Hematopoietic multipotent progenitor cell treated with erythropoietin and hydrocortisone succinate and interleukin-3 and kit ligand, for 8 days (in vitro differentiated cells): ENCODE measurements at regions not wholly inside any gene's neighbourhood (a gene's known extent, or its start where the extent isn't known, plus 50 kb on each side); places are given as distances from the start of the nearest gene placed in this dataset.
"Not testable (repeated sequence)": the region's sequence is repeated elsewhere in the genome, so short reads cannot be mapped to it uniquely, and the experiment has no call there.

ENCODE experiments used
- DNase-seq: peaks from one replicate; pipeline ENCODE4 v3.0.0-alpha.2; 2015

DNA sequence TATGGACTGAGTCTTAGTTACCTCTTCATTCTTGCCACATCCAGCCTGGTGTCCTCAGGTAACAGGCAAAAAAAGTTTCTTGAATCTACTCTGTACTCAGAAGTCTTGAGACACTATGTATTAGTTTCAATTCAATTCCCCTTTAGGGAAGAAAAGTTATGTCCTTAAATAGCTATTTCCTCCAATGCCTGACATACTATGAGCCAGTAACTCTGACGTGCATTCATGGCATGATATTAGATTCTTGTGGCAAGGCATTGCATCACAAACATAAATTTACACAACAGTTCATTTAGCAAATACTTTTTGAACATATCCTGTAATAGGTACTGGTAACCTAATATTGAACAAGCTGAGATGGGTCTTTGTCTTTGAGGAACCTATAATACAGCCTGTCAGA lies 109.3 kb upstream of the FOXB1 start:
- no peak for DNase-seq

- DNase-seq = no peak
Observed at GRCh38 chr15:59892985-59893384, 111.1 kb upstream of the FOXB1 start.

DNA sequence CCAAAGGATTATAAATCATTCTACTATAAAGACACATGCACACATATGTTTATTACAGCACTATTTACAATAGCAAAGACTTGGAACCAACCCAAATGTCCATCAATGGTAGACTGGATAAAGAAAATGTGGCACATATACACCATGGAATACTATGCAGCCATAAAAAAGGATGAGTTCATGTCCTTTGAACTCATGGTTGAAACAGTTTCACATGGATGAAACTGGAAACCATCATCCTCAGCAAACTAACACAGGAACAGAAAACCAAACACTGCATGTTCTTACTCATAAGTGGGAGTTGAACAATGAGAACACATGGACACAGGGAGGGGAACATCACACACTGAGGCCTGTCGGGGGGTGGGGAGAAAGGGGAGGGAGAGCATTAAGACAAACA lies 116.2 kb upstream of the FOXB1 start:
- DNase-seq = not testable (repeated sequence)

- no peak for DNase-seq
Observed at GRCh38 chr15:59887211-59887610, 116.9 kb upstream of the FOXB1 start.

- DNase-seq = no peak
Observed at GRCh38 chr15:59886441-59886840, 117.7 kb upstream of the FOXB1 start.

- no peak for DNase-seq
Observed at GRCh38 chr15:59885832-59886231, 118.3 kb upstream of the FOXB1 start.

- no peak for DNase-seq
Observed at GRCh38 chr15:59879506-59880265, 124.4 kb upstream of the FOXB1 start.

DNA sequence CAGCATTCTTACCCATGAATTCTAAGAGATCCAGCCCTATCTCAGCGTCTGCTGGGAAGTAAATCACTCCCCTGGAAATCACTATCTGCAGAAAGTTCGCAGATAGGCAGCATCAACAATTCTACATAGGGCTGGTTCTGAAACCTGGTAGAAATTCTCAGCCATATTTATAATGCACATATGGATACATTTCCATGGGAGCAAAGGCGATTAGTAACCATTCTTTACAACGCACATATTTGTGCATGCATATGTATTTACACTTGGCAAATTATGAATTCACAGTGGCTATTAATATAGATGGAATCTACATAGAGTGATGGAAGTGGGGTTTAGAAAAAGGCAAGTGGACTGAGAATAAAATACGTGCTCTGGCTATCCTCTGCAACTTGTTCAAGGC lies 128.0 kb upstream of the FOXB1 start:
- DNase-seq = no peak

DNA sequence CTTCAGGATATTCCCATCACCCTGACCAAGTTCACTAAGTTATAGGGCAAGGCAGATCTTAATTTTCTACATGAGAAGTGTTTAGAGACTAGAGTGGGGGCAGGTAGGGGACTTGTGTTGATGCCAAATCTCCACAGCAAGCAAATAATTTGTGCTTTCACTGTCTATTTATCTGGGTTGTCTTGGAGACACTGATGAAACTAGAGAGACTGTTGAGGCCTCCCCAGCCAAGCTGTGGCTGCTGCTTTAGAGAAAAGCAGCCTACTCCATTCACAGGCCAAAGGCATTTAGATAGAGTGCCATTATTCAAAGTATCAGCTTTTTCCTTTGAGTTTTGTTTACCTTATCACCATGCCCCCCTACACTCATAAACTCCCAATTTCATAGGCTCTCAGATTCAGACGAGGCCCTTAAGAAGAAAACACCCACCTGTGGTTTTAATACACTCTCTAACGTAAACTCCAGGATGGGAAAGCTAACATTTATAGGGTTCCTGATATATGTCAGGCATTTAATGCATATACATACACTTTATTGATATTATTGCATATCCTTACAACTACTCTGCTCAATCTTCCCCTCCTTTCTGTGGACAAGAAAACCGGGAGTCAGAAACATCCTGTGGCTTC lies 130.4 kb upstream of the FOXB1 start:
- DNase-seq = no peak

DNA sequence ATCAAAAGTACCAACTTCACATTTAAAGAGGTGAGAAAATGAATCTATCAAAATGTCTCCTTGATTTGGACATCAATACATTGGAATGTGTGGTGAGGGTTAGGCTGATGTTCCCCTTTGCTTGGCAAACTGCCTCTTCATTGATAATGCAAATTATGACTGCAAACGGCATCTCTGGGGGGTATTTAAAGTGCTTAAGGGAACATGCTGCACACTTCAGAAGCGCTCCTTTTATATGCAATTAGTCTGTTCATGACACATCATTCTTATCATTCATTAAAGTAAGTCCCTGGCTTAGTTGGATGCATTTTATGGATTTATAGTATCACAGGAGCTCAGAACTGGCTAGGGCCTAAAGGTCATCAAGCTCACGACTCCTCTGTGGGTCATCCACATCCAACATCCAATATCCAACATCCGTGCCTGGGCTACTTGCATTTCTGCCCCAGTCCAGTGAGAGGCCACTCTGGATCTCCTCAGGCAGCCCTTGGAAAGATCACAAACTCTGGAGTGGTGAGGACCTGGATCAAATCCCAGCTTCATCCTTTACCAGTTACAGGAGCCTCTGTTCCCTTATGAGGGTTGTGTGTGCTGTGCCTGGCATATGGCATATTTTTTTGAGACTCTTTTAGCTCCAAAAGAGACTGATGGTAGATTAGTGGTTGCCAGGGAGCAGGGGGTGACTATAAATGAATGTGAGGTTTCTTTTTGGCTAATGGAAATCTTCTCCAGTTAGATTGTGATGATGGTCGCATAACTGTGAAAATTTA lies 136.8 kb upstream of the FOXB1 start:
- no peak for DNase-seq

DNA sequence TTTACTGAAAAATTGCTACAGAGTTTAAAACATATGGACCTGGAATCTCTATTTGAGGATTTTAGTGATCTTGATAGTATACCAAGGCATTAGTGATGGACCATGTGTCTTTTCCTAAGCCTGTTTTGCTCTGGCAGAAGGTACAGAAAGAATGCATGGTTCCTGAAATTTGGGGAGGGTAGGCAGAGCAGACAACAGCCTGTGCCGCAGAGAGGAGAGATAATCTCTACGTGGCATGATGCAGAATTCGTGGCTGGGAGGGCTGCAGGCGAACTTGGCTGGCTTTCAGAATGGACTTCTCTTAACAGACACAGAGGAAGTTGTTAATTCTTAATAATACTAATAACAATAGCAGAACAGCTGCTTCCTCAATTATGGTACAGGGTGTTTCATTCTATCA lies 137.5 kb upstream of the FOXB1 start:
- DNase-seq = no peak

DNA sequence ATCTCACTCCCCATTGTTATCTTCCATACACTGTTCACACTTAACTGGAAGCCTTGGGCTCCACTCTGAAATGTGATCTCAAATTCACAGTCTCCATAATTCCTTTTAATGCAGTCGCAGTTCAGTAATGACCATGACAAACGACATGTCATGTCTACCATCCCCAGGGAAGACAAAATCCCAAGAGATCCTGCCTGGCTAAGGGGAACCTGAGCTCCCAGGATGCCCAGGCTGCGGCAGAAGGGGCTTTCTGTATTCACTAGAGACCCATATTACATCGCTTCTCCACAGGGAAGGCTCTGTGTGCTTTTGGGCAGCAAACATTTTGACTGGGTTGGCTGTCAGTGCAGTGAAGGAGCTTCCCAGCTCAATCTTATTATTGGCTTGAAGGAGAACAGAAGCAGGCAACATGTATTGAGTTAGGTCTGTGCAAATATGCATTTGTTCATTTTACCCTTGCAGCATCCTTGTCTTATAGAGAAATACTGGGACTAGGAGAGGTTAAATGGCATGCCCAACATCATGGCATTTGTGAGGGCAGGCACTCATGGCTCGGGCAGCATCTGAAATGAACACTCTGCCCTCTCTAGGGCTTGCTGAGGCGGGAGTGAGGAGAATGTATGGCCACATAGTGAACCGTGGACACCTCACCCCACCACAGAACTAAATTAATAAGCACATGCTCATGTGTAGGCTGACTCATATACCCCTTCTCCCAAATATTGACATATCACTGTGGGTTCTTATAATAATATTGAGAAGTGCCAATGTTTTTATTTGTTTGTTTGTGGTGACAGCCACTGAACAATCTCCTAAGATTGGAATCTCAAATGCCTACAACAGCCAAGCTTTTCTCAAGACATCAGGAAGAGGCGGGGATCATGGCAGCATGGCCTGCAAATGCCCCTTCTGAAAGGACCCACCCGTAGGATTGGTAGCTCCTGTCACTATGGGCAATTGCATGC lies 141.6 kb upstream of the FOXB1 start:
- DNase-seq = no peak

- DNase-seq = no peak
Observed at GRCh38 chr15:59847968-59848367, 156.1 kb upstream of the FOXB1 start.

- DNase-seq = no peak
Observed at GRCh38 chr15:59845942-59846499, 156.9 kb upstream of the BNIP2 start.

DNA sequence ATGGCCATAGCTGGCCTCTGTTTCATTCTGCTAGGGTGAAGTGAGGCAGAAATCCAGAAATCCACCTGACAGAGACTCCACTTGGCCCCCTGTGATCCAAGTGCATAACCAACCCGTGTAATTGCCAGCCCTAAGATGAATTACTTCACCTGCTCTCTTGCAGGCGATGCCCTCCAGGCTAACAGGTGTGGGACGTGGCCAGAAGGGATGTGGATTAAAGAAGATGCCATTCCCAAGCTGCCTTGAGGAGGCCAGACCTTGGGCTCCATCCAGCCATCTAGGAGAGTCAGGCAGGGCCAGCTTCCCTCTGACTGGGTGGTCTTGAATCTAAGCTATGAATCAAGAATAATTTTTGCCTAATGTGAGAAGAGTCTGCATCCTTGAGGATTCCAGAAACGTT lies 154.5 kb upstream of the BNIP2 start:
- DNase-seq = no peak

DNA sequence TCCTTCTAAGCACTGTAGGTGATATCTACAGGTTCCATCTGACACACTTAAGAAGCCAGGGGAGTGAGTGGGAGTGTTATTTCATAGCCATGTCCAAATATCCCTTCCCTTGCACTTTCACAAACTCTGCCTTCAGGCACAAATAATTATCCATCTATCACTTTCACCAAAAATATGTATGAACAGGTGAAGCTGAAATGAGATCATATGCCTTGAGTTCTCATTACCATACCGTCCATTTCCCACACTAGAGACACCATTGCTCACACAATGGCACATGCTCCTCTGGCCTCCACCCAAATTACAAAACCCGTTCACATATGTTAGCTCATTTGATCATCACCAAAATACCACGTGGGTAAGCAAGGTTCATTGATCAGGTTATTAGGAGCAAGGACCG lies 151.9 kb upstream of the BNIP2 start:
- DNase-seq = no peak

- DNase-seq = no peak
Observed at GRCh38 chr15:59839906-59840305, 150.8 kb upstream of the BNIP2 start.

DNA sequence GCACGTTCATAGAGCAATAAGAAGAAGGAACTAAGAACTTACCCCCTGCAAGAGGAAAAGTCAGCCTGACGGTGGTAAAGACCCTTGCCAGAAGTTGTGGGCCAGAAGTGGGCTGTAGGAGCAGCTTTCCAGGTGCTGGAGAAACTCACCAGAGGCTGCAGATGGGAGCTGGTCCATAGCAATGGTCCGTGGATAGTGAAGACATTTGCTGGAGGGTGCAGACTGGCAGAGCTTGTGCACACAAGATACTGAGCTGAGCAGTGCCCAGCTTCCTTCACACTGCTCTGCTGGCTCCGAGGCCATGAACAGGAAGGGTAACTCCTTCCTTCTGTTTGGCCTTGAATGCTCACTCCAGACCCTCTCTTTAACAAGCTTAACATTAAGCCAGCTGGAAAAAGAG lies 149.8 kb upstream of the BNIP2 start:
- no peak for DNase-seq

DNA sequence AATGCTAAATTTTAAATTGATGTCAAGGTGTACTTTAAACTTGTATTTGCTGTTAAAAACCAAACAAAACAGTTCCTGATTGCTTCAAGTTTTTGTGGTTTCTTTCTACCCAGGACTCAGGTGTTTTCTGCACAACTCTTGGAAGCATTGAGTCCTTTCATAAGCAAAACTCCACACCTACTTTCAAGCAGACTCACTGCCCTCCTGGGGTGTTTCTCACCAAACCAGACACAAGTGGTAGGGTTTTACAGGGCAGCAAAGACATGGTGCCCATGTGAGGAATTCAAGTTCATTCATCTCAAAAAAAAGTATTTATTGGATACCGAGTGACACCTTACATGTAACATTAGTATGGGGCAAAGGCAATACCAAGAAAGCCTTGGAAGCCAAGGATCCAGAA lies 146.7 kb upstream of the BNIP2 start:
- DNase-seq = no peak

DNA sequence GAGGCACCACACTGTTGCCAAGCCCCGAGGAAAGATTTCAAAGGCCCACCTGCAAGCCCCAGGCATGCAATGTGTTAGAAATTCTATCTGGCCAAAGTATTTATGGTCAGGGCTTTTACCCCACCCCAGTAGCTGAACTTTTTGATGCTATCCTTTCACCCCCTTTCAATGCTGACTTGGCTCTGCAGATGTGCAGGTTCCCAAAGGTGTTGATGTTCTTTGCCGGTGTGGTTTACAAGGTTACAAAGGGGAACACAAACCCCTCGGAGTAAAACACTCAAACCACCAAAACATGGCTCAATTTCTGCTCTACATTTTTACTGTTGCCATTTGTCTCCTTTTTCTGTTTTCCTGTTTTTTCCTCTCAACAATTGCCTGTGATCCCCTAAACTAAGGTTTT lies 145.4 kb upstream of the BNIP2 start:
- no peak for DNase-seq

GRCh38 chr15:59833366-59833765 lies 144.2 kb upstream of the BNIP2 start:
- no peak for DNase-seq

GRCh38 chr15:59830873-59831272 lies 141.8 kb upstream of the BNIP2 start:
- no peak for DNase-seq

GRCh38 chr15:59830098-59830497 lies 141.0 kb upstream of the BNIP2 start:
- no peak for DNase-seq
